ENCODE measurements at regions not wholly inside any gene's neighbourhood (a gene's known extent, or its start where the extent isn't known, plus 50 kb on each side); places are given as distances from the start of the nearest gene placed in this dataset.
"Not testable (repeated sequence)": the region's sequence is repeated elsewhere in the genome, so short reads cannot be mapped to it uniquely, and the experiment has no call there.

GRCh38 chr14:106537597-106537996, 1011.2 kb downstream of the TMEM121 start:
- TF ChIP-seq GABPA (IDR thresholded peaks at IDR 0.05; ENCODE audit: borderline replicate concordance, insufficient read depth, low read length); ATF3 (IDR thresholded peaks at IDR 0.05; ENCODE audit: insufficient read depth, low read depth, low read length); RBBP5 (IDR thresholded peaks at IDR 0.05; ENCODE audit: borderline replicate concordance, low read depth, low read length): not testable (repeated sequence)

Measured in H1 (cell line).